ENCODE measurements at regions not wholly inside any gene's neighbourhood (a gene's known extent, or its start where the extent isn't known, plus 50 kb on each side); places are given as distances from the start of the nearest gene placed in this dataset.

DNA sequence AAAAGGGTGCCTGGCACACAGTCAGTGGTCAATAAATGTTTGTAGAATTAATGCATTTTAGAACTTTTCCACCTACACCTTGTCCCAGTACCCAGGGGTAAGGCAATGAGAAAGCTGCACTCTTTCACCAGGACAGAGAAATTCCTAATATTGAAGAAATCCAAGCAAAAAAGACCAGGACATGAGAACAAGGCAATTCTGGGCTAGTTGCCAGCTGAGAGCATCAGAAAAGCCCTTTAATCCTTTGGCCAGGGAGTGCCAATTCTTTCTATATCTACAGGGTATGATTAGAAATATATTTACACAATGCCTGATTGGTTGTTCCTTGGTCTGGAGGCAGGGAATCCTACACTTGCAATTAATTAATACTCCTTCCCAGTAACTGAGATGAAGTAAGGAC, 492.4 kb upstream of the NFIA start:
- TF ChIP-seq, protein P1, sequence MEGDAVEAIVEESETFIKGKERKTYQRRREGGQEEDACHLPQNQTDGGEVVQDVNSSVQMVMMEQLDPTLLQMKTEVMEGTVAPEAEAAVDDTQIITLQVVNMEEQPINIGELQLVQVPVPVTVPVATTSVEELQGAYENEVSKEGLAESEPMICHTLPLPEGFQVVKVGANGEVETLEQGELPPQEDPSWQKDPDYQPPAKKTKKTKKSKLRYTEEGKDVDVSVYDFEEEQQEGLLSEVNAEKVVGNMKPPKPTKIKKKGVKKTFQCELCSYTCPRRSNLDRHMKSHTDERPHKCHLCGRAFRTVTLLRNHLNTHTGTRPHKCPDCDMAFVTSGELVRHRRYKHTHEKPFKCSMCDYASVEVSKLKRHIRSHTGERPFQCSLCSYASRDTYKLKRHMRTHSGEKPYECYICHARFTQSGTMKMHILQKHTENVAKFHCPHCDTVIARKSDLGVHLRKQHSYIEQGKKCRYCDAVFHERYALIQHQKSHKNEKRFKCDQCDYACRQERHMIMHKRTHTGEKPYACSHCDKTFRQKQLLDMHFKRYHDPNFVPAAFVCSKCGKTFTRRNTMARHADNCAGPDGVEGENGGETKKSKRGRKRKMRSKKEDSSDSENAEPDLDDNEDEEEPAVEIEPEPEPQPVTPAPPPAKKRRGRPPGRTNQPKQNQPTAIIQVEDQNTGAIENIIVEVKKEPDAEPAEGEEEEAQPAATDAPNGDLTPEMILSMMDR (IDR thresholded peaks at IDR 0.05), result no peak
- DNase-seq (ENCODE audit: low spot score) (no peak), ATAC-seq (ENCODE audit: low FRiP score) (no peak)

DNA sequence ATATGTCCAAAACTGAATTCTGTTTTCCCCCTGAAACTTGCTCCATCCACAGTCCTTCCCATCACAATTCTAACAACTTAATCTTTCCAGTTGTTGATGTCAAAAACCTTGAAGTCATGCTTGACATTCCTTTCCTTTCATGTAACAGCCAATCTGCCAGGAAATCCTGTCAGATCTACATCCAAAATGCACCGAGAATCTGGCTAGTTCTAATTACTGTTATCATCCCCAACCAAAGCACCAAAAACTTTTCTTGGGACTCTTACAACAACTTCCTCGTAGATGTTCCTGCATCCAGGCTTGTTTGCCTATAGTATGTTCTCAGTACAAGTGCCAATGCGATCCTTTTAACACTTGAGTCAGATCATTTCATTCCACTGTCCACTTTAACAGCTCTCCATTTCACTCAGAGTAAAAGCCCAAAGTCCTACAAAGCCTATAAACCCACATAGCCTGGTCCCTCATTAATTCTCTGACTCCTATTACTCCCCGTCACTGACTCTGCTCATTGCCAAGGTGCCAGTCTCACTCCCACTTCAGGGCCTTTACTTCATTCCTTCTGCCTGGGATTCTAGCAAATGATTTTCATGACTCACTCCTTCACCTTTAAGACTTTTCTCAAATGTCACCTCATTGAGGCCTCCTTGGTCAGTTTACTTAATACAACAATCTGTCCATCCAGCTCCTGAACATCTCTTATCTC, 493.2 kb upstream of the NFIA start:
- DNase-seq (ENCODE audit: low spot score), result no peak
- TF ChIP-seq, protein P1 (IDR thresholded peaks at IDR 0.05), result no peak
- ATAC-seq (ENCODE audit: low FRiP score), result peak; percentile 81

DNA sequence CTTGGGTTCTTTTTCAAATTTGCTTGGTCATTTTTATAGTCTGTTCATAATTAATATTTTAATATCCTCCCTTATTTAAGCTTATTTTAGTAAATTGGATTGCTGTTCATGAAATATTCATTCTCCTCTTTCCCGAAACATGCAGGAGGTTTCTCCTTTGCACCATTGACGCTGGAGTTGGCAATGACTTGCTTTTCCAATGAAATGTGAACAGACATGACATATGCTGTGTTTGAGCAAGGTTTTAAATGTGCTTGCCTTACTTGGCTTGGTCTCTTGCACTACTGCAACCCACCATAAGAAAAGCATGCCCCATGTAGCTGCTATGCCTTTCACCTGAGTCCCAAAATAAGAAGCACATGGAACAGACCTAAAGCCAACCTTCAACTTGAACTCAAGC, 498.0 kb upstream of the NFIA start:
- ATAC-seq (ENCODE audit: low FRiP score) (no peak), DNase-seq (ENCODE audit: low spot score) (no peak)
- TF ChIP-seq, protein P1 (IDR thresholded peaks at IDR 0.05), result no peak

DNA sequence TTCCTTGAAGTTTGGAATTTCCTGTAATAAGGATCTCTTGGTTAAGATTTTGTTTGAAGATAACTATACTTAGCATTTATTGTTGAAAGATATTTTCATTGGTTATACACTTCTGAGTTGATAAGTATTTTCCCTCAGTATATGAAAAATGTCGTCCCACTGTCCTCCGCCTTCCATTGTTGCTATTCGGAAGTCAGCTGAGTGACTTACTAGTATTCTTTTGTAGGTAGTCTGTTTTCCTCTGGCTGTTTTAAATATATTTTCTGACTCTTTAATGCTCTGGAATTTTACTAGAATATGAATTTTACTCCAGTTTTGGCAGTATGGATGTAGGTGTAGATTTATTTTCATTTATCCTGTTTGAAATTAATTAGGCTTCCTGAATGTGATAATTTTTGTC, 498.7 kb upstream of the NFIA start:
- TF ChIP-seq, protein P1 (IDR thresholded peaks at IDR 0.05), result no peak
- ATAC-seq (ENCODE audit: low FRiP score), result no peak
- no peak for DNase-seq (ENCODE audit: low spot score)

DNA sequence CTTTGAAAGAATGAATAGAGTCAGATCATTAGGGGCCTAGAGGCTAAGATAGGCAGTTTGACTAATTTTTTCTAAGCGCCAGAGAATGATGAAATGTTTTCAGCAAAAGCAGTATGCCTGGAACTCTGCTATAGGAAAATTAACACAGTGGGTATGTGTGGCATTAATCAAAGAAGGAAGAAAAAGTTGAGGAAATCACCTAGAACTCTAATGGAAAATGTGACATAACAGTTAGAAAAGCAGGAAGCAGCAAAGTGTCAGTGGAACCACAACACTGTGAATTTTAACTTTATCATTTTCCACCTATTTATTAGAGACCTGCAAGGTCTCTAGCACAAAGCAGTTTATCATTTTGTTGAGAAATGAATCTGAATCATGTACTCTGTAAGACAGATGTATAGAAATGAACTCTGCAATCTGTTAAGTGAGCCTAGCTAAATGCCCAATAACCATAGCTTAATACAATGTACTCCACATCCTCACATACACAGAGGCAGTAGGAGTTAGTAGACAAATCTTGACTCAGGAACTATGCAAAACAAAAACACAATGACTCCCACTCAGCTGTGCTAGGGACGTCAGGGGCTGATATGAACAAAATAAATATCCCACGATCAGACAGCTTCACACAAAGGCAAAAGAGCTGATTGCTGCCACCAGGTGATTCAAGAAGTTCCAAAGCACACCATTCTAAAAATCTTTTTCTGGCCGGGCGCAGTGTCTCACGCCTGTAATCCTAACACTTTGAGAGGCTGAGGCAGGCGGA, 500.7 kb upstream of the NFIA start:
- TF ChIP-seq, protein P1 (IDR thresholded peaks at IDR 0.05), result no peak
- no peak for ATAC-seq (ENCODE audit: low FRiP score)

DNA sequence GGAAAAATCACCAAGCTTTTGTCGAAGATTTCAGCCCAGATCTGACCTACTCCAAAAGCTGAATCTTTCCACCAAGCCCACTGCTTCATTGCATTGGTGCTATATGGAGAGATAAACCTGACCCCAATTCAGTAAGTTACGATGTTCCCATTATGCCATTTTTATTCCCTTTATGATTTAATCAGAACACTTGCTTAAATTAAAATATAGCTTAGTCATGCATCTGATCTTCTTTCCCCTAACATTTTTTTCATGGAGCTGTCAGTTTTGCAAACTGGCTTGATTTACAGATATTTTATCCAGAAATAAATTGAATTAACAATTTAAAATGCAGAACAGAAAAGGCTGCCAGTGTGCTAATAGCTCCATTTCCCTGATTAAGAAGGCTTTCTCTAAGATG, 503.5 kb upstream of the C1orf87 start:
- no peak for DNase-seq (ENCODE audit: low spot score)
- no peak for ATAC-seq (ENCODE audit: low FRiP score)
- TF ChIP-seq, protein P1 (IDR thresholded peaks at IDR 0.05), result no peak

More for the DNA sequence above, 500.7 kb upstream of the NFIA start:
- no peak for DNase-seq (ENCODE audit: low spot score)
